GM12891 (cell line): ENCODE measurements at regions not wholly inside any gene's neighbourhood (a gene's known extent, or its start where the extent isn't known, plus 50 kb on each side); places are given as distances from the start of the nearest gene placed in this dataset.

Experiments
- DNase-seq: peaks from one replicate; pipeline ENCODE4 v3.0.0; 2011; ENCODE audit warnings: low spot score; ENCODE audit not compliant: insufficient read length
- FAIRE-seq: peaks from 2 replicates; lab custom pipeline; 2011; peaks lifted over from hg19 to GRCh38; lab: Jason Lieb, UNC
- PAX5 ChIP-seq: IDR thresholded peaks from 2 replicates; pipeline ENCODE4 v1.6.1; 2011; ENCODE audit warnings: low read length, moderate library complexity, mild to moderate bottlenecking; ENCODE audit not compliant: insufficient read depth, severe bottlenecking
- POLR2A ChIP-seq: IDR thresholded peaks from 2 replicates; pipeline ENCODE4 v1.6.1; 2011; ENCODE audit warnings: low read depth, low read length, control low read depth
- POLR2AphosphoS5 ChIP-seq: IDR thresholded peaks from 2 replicates; pipeline ENCODE4 v1.6.1; 2011; ENCODE audit warnings: low read depth, low read length, control low read depth
- POU2F2 ChIP-seq: IDR thresholded peaks from 2 replicates; pipeline ENCODE4 v1.6.1; 2011; ENCODE audit warnings: low read depth, mild to moderate bottlenecking, control low read depth, low read length, moderate library complexity
- SPI1 ChIP-seq: IDR thresholded peaks from 2 replicates; pipeline ENCODE4 v1.6.1; 2011; ENCODE audit warnings: low read depth, low read length, control low read depth
- TAF1 ChIP-seq: IDR thresholded peaks from 2 replicates; pipeline ENCODE4 v1.6.1; 2011; ENCODE audit warnings: low read depth, low read length, control low read depth

- FAIRE-seq (no peak), DNase-seq (no peak)
- TF ChIP-seq POLR2A (no peak), POU2F2 (no peak), SPI1 (no peak), PAX5 (no peak), TAF1 (no peak), POLR2AphosphoS5 (no peak)
Measured at GRCh38 chr9:12988258-12988657, 213.4 kb downstream of the LURAP1L start.

- TF ChIP-seq POU2F2: no peak
- TF ChIP-seq PAX5: no peak
- TF ChIP-seq TAF1: no peak
- no peak for TF ChIP-seq POLR2AphosphoS5
- no peak for TF ChIP-seq POLR2A
- DNase-seq (no peak), FAIRE-seq (no peak)
Measured at GRCh38 chr9:12989669-12990068, 214.8 kb downstream of the LURAP1L start.

GRCh38 chr9:12993466-12993865 is 218.6 kb downstream of the LURAP1L start:
- DNase-seq (no peak), FAIRE-seq (no peak)
- TF ChIP-seq POU2F2 (no peak), TAF1 (no peak), POLR2A (no peak), POLR2AphosphoS5 (no peak), SPI1 (no peak), PAX5 (no peak)

GRCh38 chr9:12997009-12997408 is 222.2 kb downstream of the LURAP1L start:
- no peak for DNase-seq
- no peak for FAIRE-seq
- TF ChIP-seq TAF1: no peak
- TF ChIP-seq POU2F2: no peak
- TF ChIP-seq PAX5: no peak
- no peak for TF ChIP-seq POLR2AphosphoS5
- TF ChIP-seq SPI1: no peak
- TF ChIP-seq POLR2A: no peak

GRCh38 chr9:13001989-13002580 is 227.3 kb downstream of the LURAP1L start:
- TF ChIP-seq TAF1: no peak
- FAIRE-seq (no peak), DNase-seq (no peak)

- no peak for DNase-seq
- TF ChIP-seq POLR2AphosphoS5: no peak
- TF ChIP-seq POLR2A: no peak
- no peak for FAIRE-seq
Measured at GRCh38 chr9:13002740-13003139, 227.9 kb downstream of the LURAP1L start.

GRCh38 chr9:13009871-13010270 is 235.1 kb downstream of the LURAP1L start:
- no peak for FAIRE-seq
- no peak for DNase-seq
- TF ChIP-seq PAX5 (no peak), POLR2AphosphoS5 (no peak), POLR2A (no peak), SPI1 (no peak), TAF1 (no peak), POU2F2 (no peak)

- no peak for DNase-seq
- TF ChIP-seq PAX5: no peak
- no peak for TF ChIP-seq SPI1
- TF ChIP-seq POLR2AphosphoS5: no peak
- TF ChIP-seq TAF1: no peak
- TF ChIP-seq POLR2A: no peak
- TF ChIP-seq POU2F2: no peak
- no peak for FAIRE-seq
Measured at GRCh38 chr9:13013991-13014883, 239.4 kb downstream of the LURAP1L start.

GRCh38 chr9:13017260-13017659 is 242.4 kb downstream of the LURAP1L start:
- TF ChIP-seq POLR2A: no peak
- no peak for TF ChIP-seq POU2F2
- TF ChIP-seq PAX5: no peak
- TF ChIP-seq TAF1: no peak
- TF ChIP-seq SPI1: no peak
- no peak for TF ChIP-seq POLR2AphosphoS5
- no peak for FAIRE-seq
- DNase-seq: no peak
